ENCODE measurements at regions not wholly inside any gene's neighbourhood (a gene's known extent, or its start where the extent isn't known, plus 50 kb on each side); places are given as distances from the start of the nearest gene placed in this dataset.

- no peak for ATAC-seq
- TF ChIP-seq ZNF70 (CRISPR knock-in tag; IDR thresholded peaks at IDR 0.05) (no peak), PPARA (CRISPR knock-in tag; IDR thresholded peaks at IDR 0.05; ENCODE audit: borderline replicate concordance) (no peak), GLIS3 (CRISPR knock-in tag; IDR thresholded peaks at IDR 0.05) (no peak), CSRNP3 (CRISPR knock-in tag; IDR thresholded peaks at IDR 0.05) (no peak), TCF4 (CRISPR knock-in tag; IDR thresholded peaks at IDR 0.05; ENCODE audit: borderline replicate concordance) (no peak), ZFP3 (CRISPR knock-in tag; IDR thresholded peaks at IDR 0.05) (no peak), ZNF8 (CRISPR knock-in tag; IDR thresholded peaks at IDR 0.05) (no peak)
Measured at GRCh38 chr1:30451532-30452125, 271.8 kb downstream of the MATN1 start.

- ATAC-seq = no peak
- TF ChIP-seq ZNF8 (CRISPR knock-in tag; IDR thresholded peaks at IDR 0.05) = no peak
- TF ChIP-seq CSRNP3 (CRISPR knock-in tag; IDR thresholded peaks at IDR 0.05) = no peak
Measured at GRCh38 chr1:30450818-30451233, 272.6 kb downstream of the MATN1 start.

- TF ChIP-seq ZFP3 (CRISPR knock-in tag; IDR thresholded peaks at IDR 0.05) = no peak
- TF ChIP-seq ZC3H10 (CRISPR knock-in tag; IDR thresholded peaks at IDR 0.05) = no peak
- TF ChIP-seq CSRNP3 (CRISPR knock-in tag; IDR thresholded peaks at IDR 0.05) = no peak
- no peak for TF ChIP-seq ZNF565 (CRISPR knock-in tag; conservative IDR thresholded peaks at IDR 0.05; ENCODE audit: low read depth)
- no peak for TF ChIP-seq ESRRG (CRISPR knock-in tag; IDR thresholded peaks at IDR 0.05)
- TF ChIP-seq ZFP30 (CRISPR knock-in tag; IDR thresholded peaks at IDR 0.05) = no peak
- no peak for TF ChIP-seq CREB5 (CRISPR knock-in tag; IDR thresholded peaks at IDR 0.05; ENCODE audit: low read depth)
- TF ChIP-seq TSHZ2 (CRISPR knock-in tag; IDR thresholded peaks at IDR 0.05) = no peak
- no peak for TF ChIP-seq GLIS3 (CRISPR knock-in tag; IDR thresholded peaks at IDR 0.05)
- no peak for TF ChIP-seq POU6F1 (CRISPR knock-in tag; IDR thresholded peaks at IDR 0.05; ENCODE audit: borderline replicate concordance, low read depth)
- TF ChIP-seq ISL1 (CRISPR knock-in tag; IDR thresholded peaks at IDR 0.05) = no peak
- no peak for TF ChIP-seq SNAI2 (CRISPR knock-in tag; IDR thresholded peaks at IDR 0.05)
- no peak for TF ChIP-seq ARNTL (CRISPR knock-in tag; IDR thresholded peaks at IDR 0.05; ENCODE audit: borderline replicate concordance, low read depth)
- TF ChIP-seq CSDC2 (CRISPR knock-in tag; IDR thresholded peaks at IDR 0.05) = no peak
- TF ChIP-seq BACH2 (CRISPR knock-in tag; IDR thresholded peaks at IDR 0.05; ENCODE audit: borderline replicate concordance) = no peak
- TF ChIP-seq PATZ1 (CRISPR knock-in tag; IDR thresholded peaks at IDR 0.05; ENCODE audit: borderline replicate concordance) = no peak
- no peak for ATAC-seq
Measured at GRCh38 chr1:30450148-30450817, 273.1 kb downstream of the MATN1 start.
